GM18507 (cell line): ENCODE measurements at regions not wholly inside any gene's neighbourhood (a gene's known extent, or its start where the extent isn't known, plus 50 kb on each side); places are given as distances from the start of the nearest gene placed in this dataset.

Experiments used
- DNase-seq: peaks from one replicate; pipeline ENCODE4 v3.0.0; 2011; ENCODE audit warnings: low read depth; ENCODE audit not compliant: insufficient read length; ENCODE audit errors: extremely low spot score
- FAIRE-seq: peaks from 2 replicates; lab custom pipeline; 2011; peaks lifted over from hg19 to GRCh38; lab: Jason Lieb, UNC

GRCh38 chr2:44866152-44866551, 75.3 kb upstream of the SIX3 start:
- FAIRE-seq (no peak), DNase-seq (no peak)

GRCh38 chr2:44869761-44870160, 71.7 kb upstream of the SIX3 start:
- FAIRE-seq: no peak
- no peak for DNase-seq

DNA sequence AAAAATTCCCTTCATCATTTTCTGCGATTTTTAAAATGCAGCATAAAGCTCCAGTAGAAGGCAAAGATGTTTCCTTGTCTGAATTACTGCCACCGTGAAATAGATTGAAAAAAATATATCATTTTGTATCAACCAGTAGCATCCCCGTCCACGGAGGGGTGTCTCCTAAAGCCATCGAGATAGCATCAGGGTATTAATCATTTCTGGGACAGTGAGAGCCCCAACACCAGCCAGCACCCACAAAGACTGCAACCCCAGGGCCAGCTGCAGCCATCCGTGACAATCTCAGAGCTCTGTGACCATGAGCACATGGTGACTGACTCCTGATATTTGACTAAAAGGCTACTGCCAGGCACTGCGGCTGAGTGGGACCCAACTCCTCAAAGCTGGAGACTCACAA, 64.1 kb upstream of the SIX3 start:
- no peak for DNase-seq

GRCh38 chr2:44879269-44880124, 62.0 kb upstream of the SIX3 start:
- no peak for FAIRE-seq
- DNase-seq: no peak

More for the DNA sequence above, 64.1 kb upstream of the SIX3 start:
- no peak for FAIRE-seq

DNA sequence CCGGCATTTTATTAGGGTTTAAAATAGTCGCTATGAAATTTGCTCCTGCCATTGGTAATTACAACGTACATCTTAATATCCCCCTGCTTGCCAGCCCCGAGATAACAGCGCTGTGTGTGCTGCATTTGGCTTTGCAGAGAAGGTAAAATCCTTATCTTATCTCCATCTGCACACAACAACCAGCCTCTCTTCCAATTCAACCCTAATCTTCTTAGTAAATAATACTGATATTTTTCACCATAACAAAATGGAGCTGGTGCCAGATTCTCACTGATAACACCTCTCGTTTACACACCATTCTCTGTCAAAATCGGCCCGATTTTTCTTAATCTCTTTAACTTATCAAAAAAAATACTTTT, 61.4 kb upstream of the SIX3 start:
- DNase-seq: no peak
- FAIRE-seq: no peak

DNA sequence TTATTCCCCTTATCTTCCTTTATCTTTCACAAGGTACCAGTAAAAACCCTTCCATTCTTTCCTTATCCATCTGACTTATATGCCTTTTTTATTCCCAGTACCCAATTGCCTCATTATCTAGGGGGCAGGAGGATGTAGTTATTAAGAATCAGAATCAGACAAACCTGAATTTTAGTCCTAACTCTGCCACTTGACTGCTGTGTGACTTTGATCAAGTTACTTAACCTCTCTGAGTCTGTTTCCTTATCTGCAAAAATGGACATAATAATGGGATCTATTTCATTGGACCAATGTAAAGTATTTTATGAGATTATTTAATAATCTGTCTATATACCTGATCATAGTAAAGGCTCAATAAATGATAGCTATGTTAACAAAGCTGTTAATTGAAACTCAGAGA, 59.6 kb upstream of the SIX3 start:
- FAIRE-seq (no peak), DNase-seq (no peak)

- FAIRE-seq (no peak), DNase-seq (no peak)
Observed at GRCh38 chr2:44883356-44883755, 58.1 kb upstream of the SIX3 start.

- no peak for DNase-seq
- no peak for FAIRE-seq
Observed at GRCh38 chr2:44884231-44884630, 57.3 kb upstream of the SIX3 start.

DNA sequence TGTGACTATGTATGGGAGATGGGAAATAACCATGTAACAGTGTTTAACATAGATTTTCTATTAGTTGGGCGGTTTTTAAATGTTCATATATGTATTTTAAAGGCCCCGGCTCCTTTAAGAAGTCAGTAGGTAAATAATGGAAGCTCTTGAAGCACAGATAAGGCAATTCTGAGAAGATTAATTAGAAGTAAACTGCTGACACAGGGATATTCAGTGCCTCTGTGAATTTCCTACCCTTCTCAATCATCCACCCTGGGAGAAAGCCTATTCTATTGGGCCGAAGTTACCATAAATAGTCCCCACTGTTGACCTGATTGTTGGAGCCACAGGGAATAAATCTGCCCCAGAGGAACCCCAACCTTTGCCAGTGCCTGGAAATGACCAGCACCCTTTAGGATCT, 56.8 kb upstream of the SIX3 start:
- FAIRE-seq (no peak), DNase-seq (no peak)

GRCh38 chr2:44886414-44886813, 55.1 kb upstream of the SIX3 start:
- FAIRE-seq: no peak

DNA sequence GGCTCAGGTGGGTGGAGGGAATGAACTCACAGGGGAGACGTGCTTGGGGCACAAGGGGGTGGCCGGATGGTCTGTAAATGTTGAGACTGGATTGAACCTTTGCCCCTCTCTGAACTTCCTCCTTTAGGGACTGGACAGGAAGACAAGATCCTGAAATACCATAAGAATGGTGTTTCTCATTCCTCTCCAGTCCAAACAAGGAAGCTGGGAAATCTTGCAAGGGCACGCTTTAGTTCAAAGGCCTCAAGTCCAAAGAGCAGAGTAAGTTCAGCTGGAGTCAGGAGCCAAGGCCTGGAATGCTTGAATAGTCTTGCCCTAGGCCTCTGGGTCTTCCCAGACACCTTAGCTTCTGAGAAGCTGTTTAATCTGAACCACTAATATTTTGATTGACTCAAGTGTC, 52.4 kb upstream of the SIX3 start:
- FAIRE-seq (no peak), DNase-seq (no peak)

More at GRCh38 chr2:44886414-44886813, 55.1 kb upstream of the SIX3 start:
- DNase-seq: no peak
